PC-9 (cell line): ENCODE measurements at regions not wholly inside any gene's neighbourhood (a gene's known extent, or its start where the extent isn't known, plus 50 kb on each side); places are given as distances from the start of the nearest gene placed in this dataset.

Experiments used
- BruUV-seq: library from RNA; stranded (reverse); fragments of 400-500 nt; replicated peaks from 2 replicates; lab custom pipeline; 2021; lab: Mats Ljungman, UMichigan
- CTCF ChIA-PET: fragments of 300-600 bp; sonication (Branson Sonifier 250); formaldehyde crosslinking; loops from one replicate; lab custom pipeline; 2022; ENCODE audit warnings: antibody characterized with exemption; lab: Charles Lee
- POLR2A ChIA-PET: fragments of 300-600 bp; sonication (Branson Sonifier 250); formaldehyde crosslinking; loops from one replicate; lab custom pipeline; 2022; ENCODE audit warnings: antibody characterized with exemption; ENCODE audit not compliant: unreplicated experiment; lab: Charles Lee
- DNase-seq, 2 experiments: peaks; one replicate each; pipeline versions ENCODE4 v3.0.0 to v3.0.0-alpha.2; 2015 to 2022; ENCODE audit warnings: mixed read lengths in 1 of 2
- H2AFZ ChIP-seq: fragments of 200-600 bp; sonication (generic); 2 replicates; pipeline ENCODE4 v1.8.1; 2017; ENCODE audit warnings: antibody characterized with exemption
- H3F3A ChIP-seq: fragments of 200-600 bp; sonication (generic); 2 replicates; pipeline ENCODE4 v1.8.1; 2017; ENCODE audit warnings: antibody characterized with exemption, mild to moderate bottlenecking, low read depth; ENCODE audit not compliant: insufficient read depth
- H3K27ac ChIP-seq: fragments of 200-600 bp; sonication (generic); 2 replicates; pipeline ENCODE4 v1.6.1; 2016; ENCODE audit warnings: mixed run types
- H3K27me3 ChIP-seq: fragments of 200-600 bp; sonication (generic); 2 replicates; pipeline ENCODE4 v1.6.1; 2016; ENCODE audit warnings: low read depth, mixed run types; ENCODE audit not compliant: insufficient read depth
- H3K36me3 ChIP-seq: fragments of 200-600 bp; sonication (generic); 2 replicates; pipeline ENCODE4 v1.6.1; 2016; ENCODE audit warnings: low read depth, mixed run types
- H3K4me1 ChIP-seq: fragments of 200-600 bp; sonication (generic); replicated peaks from 2 replicates; pipeline ENCODE4 v1.6.1; 2016; ENCODE audit warnings: mixed run types; ENCODE audit not compliant: insufficient read depth
- H3K4me2 ChIP-seq: fragments of 200-600 bp; sonication (generic); 2 replicates; pipeline ENCODE4 v1.6.1; 2017; ENCODE audit warnings: mixed run types
- H3K4me3 ChIP-seq: fragments of 200-600 bp; sonication (generic); 2 replicates; pipeline ENCODE4 v1.6.1; 2016; ENCODE audit warnings: mixed run types
- H3K79me2 ChIP-seq: fragments of 200-600 bp; sonication (generic); 2 replicates; pipeline ENCODE4 v1.6.1; 2017; ENCODE audit warnings: low read depth, mixed run types
- H3K9me2 ChIP-seq: fragments of 200-600 bp; sonication (generic); 2 replicates; pipeline ENCODE4 v1.8.1; 2017; ENCODE audit warnings: mild to moderate bottlenecking; ENCODE audit not compliant: insufficient read depth
- H3K9me3 ChIP-seq: fragments of 200-600 bp; sonication (generic); 2 replicates; pipeline ENCODE4 v1.8.1; 2016; ENCODE audit warnings: low read depth; ENCODE audit not compliant: insufficient read depth
- H4K20me1 ChIP-seq: fragments of 200-600 bp; sonication (generic); 2 replicates; pipeline ENCODE4 v1.8.1; 2017; ENCODE audit not compliant: insufficient read depth
- EZH2 ChIP-seq: fragments of 200-600 bp; sonication (generic); IDR thresholded peaks from 2 replicates; pipeline ENCODE4 v1.8.0; 2017; ENCODE audit warnings: antibody characterized with exemption, low read depth
- intact Hi-C: fragments of 100-400 bp; cut with micrococcal nuclease; formaldehyde crosslinking; loops from one replicate; pipeline ENCODE4 v1.10.0; 2022; ENCODE audit not compliant: unreplicated experiment
- TF ChIP-seq, protein P1 (sequence below): fragments of 200-600 bp; sonication (generic); conservative IDR thresholded peaks from 2 replicates; pipeline ENCODE4 v1.6.1; 2017; ENCODE audit warnings: mixed run types, antibody characterized with exemption, mild to moderate bottlenecking, moderate library complexity

DNA sequence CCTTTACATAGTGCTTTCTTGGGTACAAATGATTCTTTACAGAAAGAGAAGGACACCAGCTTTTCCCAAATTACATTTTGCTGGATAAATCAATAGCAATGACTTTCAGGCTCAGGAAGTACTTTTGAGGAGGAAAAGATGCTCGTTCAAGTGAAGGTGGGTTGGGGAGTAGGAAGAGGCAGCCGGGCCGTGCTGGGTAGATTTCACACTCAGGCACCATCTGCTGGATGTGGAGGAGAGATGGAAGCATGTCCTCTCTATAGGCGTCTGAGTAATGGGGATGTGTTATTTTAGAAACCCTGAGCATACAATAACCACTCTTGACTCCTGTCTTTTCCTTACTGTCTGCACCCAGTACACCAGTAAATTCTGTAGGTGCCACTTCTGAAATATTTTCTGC is 152.3 kb upstream of the LARGE1 start:
- Histone ChIP-seq H3K9me3 (no peaks in the 10 kb centered on the region), H3K27ac (no peak overlapping the region), H3K79me2 (no peaks in the 10 kb centered on the region), H3F3A (no peaks in the 10 kb centered on the region), H3K27me3 (peaks cover 20% of the 10 kb centered on the region), H2AFZ (no peak overlapping the region), H3K9me2 (no peaks in the 10 kb centered on the region), H4K20me1 (no peaks in the 10 kb centered on the region), H3K4me1 (no peaks in the 10 kb centered on the region), H3K36me3 (no peaks in the 10 kb centered on the region), H3K4me3 (no peak overlapping the region), H3K4me2 (no peak overlapping the region)
- DNase-seq = no peak
- no TSS peak for BruUV-seq
- TF ChIP-seq EZH2 = no peak
- TF ChIP-seq, protein P1, sequence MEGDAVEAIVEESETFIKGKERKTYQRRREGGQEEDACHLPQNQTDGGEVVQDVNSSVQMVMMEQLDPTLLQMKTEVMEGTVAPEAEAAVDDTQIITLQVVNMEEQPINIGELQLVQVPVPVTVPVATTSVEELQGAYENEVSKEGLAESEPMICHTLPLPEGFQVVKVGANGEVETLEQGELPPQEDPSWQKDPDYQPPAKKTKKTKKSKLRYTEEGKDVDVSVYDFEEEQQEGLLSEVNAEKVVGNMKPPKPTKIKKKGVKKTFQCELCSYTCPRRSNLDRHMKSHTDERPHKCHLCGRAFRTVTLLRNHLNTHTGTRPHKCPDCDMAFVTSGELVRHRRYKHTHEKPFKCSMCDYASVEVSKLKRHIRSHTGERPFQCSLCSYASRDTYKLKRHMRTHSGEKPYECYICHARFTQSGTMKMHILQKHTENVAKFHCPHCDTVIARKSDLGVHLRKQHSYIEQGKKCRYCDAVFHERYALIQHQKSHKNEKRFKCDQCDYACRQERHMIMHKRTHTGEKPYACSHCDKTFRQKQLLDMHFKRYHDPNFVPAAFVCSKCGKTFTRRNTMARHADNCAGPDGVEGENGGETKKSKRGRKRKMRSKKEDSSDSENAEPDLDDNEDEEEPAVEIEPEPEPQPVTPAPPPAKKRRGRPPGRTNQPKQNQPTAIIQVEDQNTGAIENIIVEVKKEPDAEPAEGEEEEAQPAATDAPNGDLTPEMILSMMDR = no peak
- ChIA-PET CTCF (no interaction called here), POLR2A (no interaction called here)
- intact Hi-C loops = no loop called here

DNA sequence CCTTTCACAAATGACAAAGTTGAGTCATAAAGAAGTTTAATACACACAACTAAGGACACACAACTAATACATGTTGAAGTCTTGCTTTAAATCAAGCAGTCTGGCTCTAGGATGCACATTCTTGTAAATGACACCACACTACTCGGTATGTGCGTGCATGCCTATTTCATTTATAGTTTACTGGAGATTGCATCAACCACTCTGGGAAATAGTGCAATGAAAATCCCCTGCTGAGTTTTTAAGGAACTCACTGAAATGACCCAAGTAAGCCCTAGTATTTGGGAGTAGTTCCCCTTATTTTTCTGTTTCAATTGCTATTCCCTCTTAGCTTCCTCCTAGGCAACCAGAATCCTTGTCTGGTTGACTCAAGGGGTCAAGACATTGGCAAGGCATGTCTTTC is 160.2 kb upstream of the LARGE1 start:
- Histone ChIP-seq H3K4me3 (no peak overlapping the region), H3K4me2 (no peak overlapping the region), H3K9me2 (no peaks in the 10 kb centered on the region), H3K9me3 (no peaks in the 10 kb centered on the region), H3K27ac (no peak overlapping the region), H3K4me1 (no peaks in the 10 kb centered on the region), H3K27me3 (no peaks in the 10 kb centered on the region), H3K79me2 (no peaks in the 10 kb centered on the region), H2AFZ (no peak overlapping the region), H4K20me1 (no peaks in the 10 kb centered on the region), H3F3A (no peaks in the 10 kb centered on the region), H3K36me3 (no peaks in the 10 kb centered on the region)
- DNase-seq = no peak
- no peak for TF ChIP-seq EZH2
- TF ChIP-seq, protein P1 = no peak
- ChIA-PET POLR2A (no interaction called here), CTCF (no interaction called here)
- no TSS peak for BruUV-seq
- intact Hi-C loops = no loop called here

DNA sequence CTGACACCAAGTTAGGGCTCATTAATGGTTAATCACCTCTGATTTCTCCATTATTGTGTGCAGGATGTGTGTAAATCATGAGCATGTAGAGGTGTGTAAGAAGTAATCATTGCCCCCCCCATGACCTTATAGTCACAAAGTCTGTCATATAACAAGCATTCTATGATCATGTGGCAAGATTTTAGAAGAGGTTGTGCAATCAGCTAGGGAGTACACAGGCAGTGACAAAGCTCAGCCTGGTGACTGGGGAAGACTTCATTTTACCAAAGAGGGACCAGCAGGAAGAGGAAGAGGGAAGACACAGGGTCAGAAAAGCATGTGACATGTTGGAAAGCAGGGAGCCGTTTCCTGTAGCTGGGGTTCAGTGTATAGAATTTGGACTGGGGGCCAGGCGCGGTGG is 176.5 kb upstream of the LARGE1 start:
- no peaks in the 10 kb centered on the region for H3F3A ChIP-seq
- no peaks in the 10 kb centered on the region for H3K36me3 ChIP-seq
- CTCF ChIA-PET = no interaction called here
- POLR2A ChIA-PET = no interaction called here
- no peaks in the 10 kb centered on the region for H3K79me2 ChIP-seq
- DNase-seq = no peak
- no peak overlapping the region for H3K4me2 ChIP-seq
- H4K20me1 ChIP-seq = no peaks in the 10 kb centered on the region
- H3K9me3 ChIP-seq = no peaks in the 10 kb centered on the region
- no peak overlapping the region for H3K4me3 ChIP-seq
- BruUV-seq = no TSS peak
- no peak overlapping the region for H3K27ac ChIP-seq
- no peaks in the 10 kb centered on the region for H3K9me2 ChIP-seq
- no peak for TF ChIP-seq EZH2
- TF ChIP-seq, protein P1 = no peak
- H2AFZ ChIP-seq = no peak overlapping the region
- H3K27me3 ChIP-seq = peaks cover 9% of the 10 kb centered on the region
- intact Hi-C loops = no loop called here
- H3K4me1 ChIP-seq = no peaks in the 10 kb centered on the region
